SJCRH30 (cell line): ENCODE measurements at regions not wholly inside any gene's neighbourhood (a gene's known extent, or its start where the extent isn't known, plus 50 kb on each side); places are given as distances from the start of the nearest gene placed in this dataset.
"Not testable (repeated sequence)": the region's sequence is repeated elsewhere in the genome, so short reads cannot be mapped to it uniquely, and the experiment has no call there.

Experiments
- DNase-seq, 2 experiments: peaks; one replicate each; pipeline ENCODE4 v3.0.0-alpha.2; 2015 to 2020
- H3K27ac ChIP-seq: fragments of 250-450 bp; sonication (Bioruptor Pico); 2 replicates; pipeline ENCODE4 v1.5.1; 2020; ENCODE audit warnings: mild to moderate bottlenecking, moderate library complexity
- H3K27me3 ChIP-seq: fragments of 250-450 bp; sonication (Bioruptor Pico); 2 replicates; pipeline ENCODE4 v1.5.1; 2020; ENCODE audit warnings: mild to moderate bottlenecking, moderate library complexity
- H3K36me3 ChIP-seq: fragments of 250-450 bp; sonication (Bioruptor Pico); 2 replicates; pipeline ENCODE4 v1.5.1; 2020; ENCODE audit warnings: mild to moderate bottlenecking, moderate library complexity
- H3K4me1 ChIP-seq: fragments of 250-450 bp; sonication (Bioruptor Pico); 2 replicates; pipeline ENCODE4 v1.5.1; 2020; ENCODE audit warnings: mild to moderate bottlenecking, moderate library complexity
- H3K4me3 ChIP-seq: fragments of 250-450 bp; sonication (Bioruptor Pico); 2 replicates; pipeline ENCODE4 v1.5.1; 2020; ENCODE audit warnings: mild to moderate bottlenecking, moderate library complexity
- H3K9me3 ChIP-seq: fragments of 250-450 bp; sonication (Bioruptor Pico); replicated peaks from 2 replicates; pipeline ENCODE4 v1.5.1; 2020; ENCODE audit warnings: mild to moderate bottlenecking, moderate library complexity

- Histone ChIP-seq H3K27me3 (no peaks in the 10 kb centered on the region), H3K9me3 (peaks cover 5% of the 10 kb centered on the region), H3K36me3 (no peaks in the 10 kb centered on the region), H3K27ac (no peak overlapping the region), H3K4me1 (no peaks in the 10 kb centered on the region), H3K4me3 (no peak overlapping the region)
- DNase-seq, result no peak
Measured at GRCh38 chr12:74595696-74596095, 58.1 kb downstream of the ATXN7L3B start.

- Histone ChIP-seq H3K27me3 (no peaks in the 10 kb centered on the region), H3K4me1 (no peaks in the 10 kb centered on the region), H3K4me3 (no peak overlapping the region), H3K9me3 (peaks cover 5% of the 10 kb centered on the region), H3K27ac (no peak overlapping the region), H3K36me3 (no peaks in the 10 kb centered on the region)
- DNase-seq, result no peak
Measured at GRCh38 chr12:74598819-74599218, 61.2 kb downstream of the ATXN7L3B start.

- no peak overlapping the region for H3K4me3 ChIP-seq
- no peak for DNase-seq
Measured at GRCh38 chr12:74599932-74600331, 62.3 kb downstream of the ATXN7L3B start.

GRCh38 chr12:74600817-74601216 is 63.2 kb downstream of the ATXN7L3B start:
- not testable (repeated sequence) for DNase-seq, H3K9me3 ChIP-seq, H3K27me3 ChIP-seq, H3K27ac ChIP-seq, H3K4me1 ChIP-seq, H3K4me3 ChIP-seq, H3K36me3 ChIP-seq

More at GRCh38 chr12:74599932-74600331, 62.3 kb downstream of the ATXN7L3B start:
- Histone ChIP-seq H3K27me3 (no peaks in the 10 kb centered on the region), H3K9me3 (peaks cover 5% of the 10 kb centered on the region), H3K27ac (no peak overlapping the region), H3K36me3 (no peaks in the 10 kb centered on the region), H3K4me1 (no peaks in the 10 kb centered on the region)

GRCh38 chr12:74602881-74603672 is 65.4 kb downstream of the ATXN7L3B start:
- no peaks in the 10 kb centered on the region for H3K27me3 ChIP-seq
- no peak overlapping the region for H3K4me3 ChIP-seq
- H3K36me3 ChIP-seq, result no peaks in the 10 kb centered on the region

GRCh38 chr12:74608231-74608775 is 70.7 kb downstream of the ATXN7L3B start:
- Histone ChIP-seq H3K4me1 (peaks cover 7% of the 10 kb centered on the region; the same call in 1 of the 2 replicates), H3K27ac (no peak overlapping the region), H3K9me3 (no peaks in the 10 kb centered on the region), H3K36me3 (no peaks in the 10 kb centered on the region), H3K27me3 (no peaks in the 10 kb centered on the region), H3K4me3 (no peak overlapping the region)
- DNase-seq, result peak in 1 of 2 experiments; percentile 26

More at GRCh38 chr12:74602881-74603672, 65.4 kb downstream of the ATXN7L3B start:
- peaks cover 5% of the 10 kb centered on the region for H3K9me3 ChIP-seq
- DNase-seq, result peak in 1 of 2 experiments; percentile 17
- H3K27ac ChIP-seq, result no peak overlapping the region
- H3K4me1 ChIP-seq, result 0 out of 2 replicates have a peak, but pooled peaks cover under 1% of the 10 kb centered on the region

- Histone ChIP-seq H3K27me3 (no peaks in the 10 kb centered on the region), H3K36me3 (no peaks in the 10 kb centered on the region), H3K9me3 (no peaks in the 10 kb centered on the region), H3K4me1 (peaks cover 7% of the 10 kb centered on the region; the same call in 1 of the 2 replicates), H3K27ac (no peak overlapping the region), H3K4me3 (no peak overlapping the region)
- DNase-seq, result no peak
Measured at GRCh38 chr12:74610711-74611110, 73.1 kb downstream of the ATXN7L3B start.

GRCh38 chr12:74614426-74614825 is 76.8 kb downstream of the ATXN7L3B start:
- no peak overlapping the region for H3K4me3 ChIP-seq
- H3K27ac ChIP-seq, result no peak overlapping the region
- no peaks in the 10 kb centered on the region; the same call in 1 of the 2 replicates for H3K4me1 ChIP-seq
- H3K36me3 ChIP-seq, result no peaks in the 10 kb centered on the region
- H3K27me3 ChIP-seq, result no peaks in the 10 kb centered on the region
- DNase-seq, result no peak
- H3K9me3 ChIP-seq, result no peaks in the 10 kb centered on the region

GRCh38 chr12:74619084-74619483 is 81.4 kb downstream of the ATXN7L3B start:
- Histone ChIP-seq H3K27me3 (no peaks in the 10 kb centered on the region), H3K36me3 (no peaks in the 10 kb centered on the region), H3K4me1 (no peaks in the 10 kb centered on the region; the same call in 1 of the 2 replicates), H3K4me3 (no peak overlapping the region), H3K9me3 (no peaks in the 10 kb centered on the region), H3K27ac (no peak overlapping the region)
- DNase-seq, result no peak

- Histone ChIP-seq H3K9me3 (no peaks in the 10 kb centered on the region), H3K36me3 (no peaks in the 10 kb centered on the region), H3K4me3 (no peak overlapping the region), H3K4me1 (no peaks in the 10 kb centered on the region), H3K27ac (no peak overlapping the region), H3K27me3 (no peaks in the 10 kb centered on the region)
- DNase-seq, result no peak
Measured at GRCh38 chr12:74619884-74620283, 82.2 kb downstream of the ATXN7L3B start.

- no peak for DNase-seq
Measured at GRCh38 chr12:74620921-74621320, 83.3 kb downstream of the ATXN7L3B start.

GRCh38 chr12:74624201-74624600 is 86.6 kb downstream of the ATXN7L3B start:
- DNase-seq, result no peak
- Histone ChIP-seq H3K27ac (no peak overlapping the region), H3K36me3 (no peaks in the 10 kb centered on the region), H3K27me3 (no peaks in the 10 kb centered on the region), H3K4me3 (no peak overlapping the region), H3K4me1 (0 out of 2 replicates have a peak, but pooled peaks cover 2% of the 10 kb centered on the region), H3K9me3 (no peaks in the 10 kb centered on the region)

More at GRCh38 chr12:74620921-74621320, 83.3 kb downstream of the ATXN7L3B start:
- H3K36me3 ChIP-seq, result no peaks in the 10 kb centered on the region
- H3K4me1 ChIP-seq, result no peaks in the 10 kb centered on the region
- no peak overlapping the region for H3K4me3 ChIP-seq
- H3K27ac ChIP-seq, result no peak overlapping the region
- no peaks in the 10 kb centered on the region for H3K9me3 ChIP-seq
- no peaks in the 10 kb centered on the region for H3K27me3 ChIP-seq

GRCh38 chr12:74626397-74626796 is 88.8 kb downstream of the ATXN7L3B start:
- Histone ChIP-seq H3K4me3 (no peak overlapping the region), H3K4me1 (0 out of 2 replicates have a peak, but pooled peaks cover 2% of the 10 kb centered on the region), H3K9me3 (no peaks in the 10 kb centered on the region), H3K27ac (no peak overlapping the region), H3K36me3 (no peaks in the 10 kb centered on the region), H3K27me3 (no peaks in the 10 kb centered on the region)
- DNase-seq, result no peak

GRCh38 chr12:74641262-74641661 is 103.6 kb downstream of the ATXN7L3B start:
- Histone ChIP-seq H3K36me3 (no peaks in the 10 kb centered on the region), H3K27ac (no peak overlapping the region), H3K27me3 (no peaks in the 10 kb centered on the region), H3K9me3 (no peaks in the 10 kb centered on the region), H3K4me1 (peaks cover 4% of the 10 kb centered on the region; the same call in 1 of the 2 replicates), H3K4me3 (no peak overlapping the region)
- no peak for DNase-seq

GRCh38 chr12:74641694-74642093 is 104.1 kb downstream of the ATXN7L3B start:
- H3K9me3 ChIP-seq, result no peaks in the 10 kb centered on the region
- H3K27ac ChIP-seq, result no peak overlapping the region
- H3K4me1 ChIP-seq, result peaks cover 4% of the 10 kb centered on the region; the same call in 1 of the 2 replicates
- DNase-seq, result no peak
- H3K36me3 ChIP-seq, result no peaks in the 10 kb centered on the region
- H3K27me3 ChIP-seq, result no peaks in the 10 kb centered on the region
- H3K4me3 ChIP-seq, result no peak overlapping the region
